ENCODE measurements at regions not wholly inside any gene's neighbourhood (a gene's known extent, or its start where the extent isn't known, plus 50 kb on each side); places are given as distances from the start of the nearest gene placed in this dataset.

DNA sequence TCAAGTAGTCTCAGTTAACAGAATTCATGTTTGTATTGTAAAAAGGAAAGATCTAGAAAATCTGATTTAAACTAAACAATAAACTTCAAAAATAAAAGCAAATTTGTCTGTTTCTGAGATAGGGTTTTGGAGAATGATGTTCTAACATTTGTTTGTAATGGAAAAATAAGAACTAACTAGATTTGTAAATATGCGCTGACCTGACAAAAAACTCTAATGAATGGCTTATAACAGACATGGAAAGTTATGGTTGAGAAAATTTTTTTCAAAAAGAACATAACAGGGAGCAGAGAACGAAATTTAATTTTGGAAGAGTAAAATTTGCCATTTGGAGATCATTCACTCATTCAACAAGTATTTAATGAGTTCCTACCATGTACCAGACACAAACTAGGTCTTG, 179.0 kb upstream of the TARS1 start:
- TF ChIP-seq EP300 (IDR thresholded peaks at IDR 0.05), result no peak
- TF ChIP-seq, protein P1, sequence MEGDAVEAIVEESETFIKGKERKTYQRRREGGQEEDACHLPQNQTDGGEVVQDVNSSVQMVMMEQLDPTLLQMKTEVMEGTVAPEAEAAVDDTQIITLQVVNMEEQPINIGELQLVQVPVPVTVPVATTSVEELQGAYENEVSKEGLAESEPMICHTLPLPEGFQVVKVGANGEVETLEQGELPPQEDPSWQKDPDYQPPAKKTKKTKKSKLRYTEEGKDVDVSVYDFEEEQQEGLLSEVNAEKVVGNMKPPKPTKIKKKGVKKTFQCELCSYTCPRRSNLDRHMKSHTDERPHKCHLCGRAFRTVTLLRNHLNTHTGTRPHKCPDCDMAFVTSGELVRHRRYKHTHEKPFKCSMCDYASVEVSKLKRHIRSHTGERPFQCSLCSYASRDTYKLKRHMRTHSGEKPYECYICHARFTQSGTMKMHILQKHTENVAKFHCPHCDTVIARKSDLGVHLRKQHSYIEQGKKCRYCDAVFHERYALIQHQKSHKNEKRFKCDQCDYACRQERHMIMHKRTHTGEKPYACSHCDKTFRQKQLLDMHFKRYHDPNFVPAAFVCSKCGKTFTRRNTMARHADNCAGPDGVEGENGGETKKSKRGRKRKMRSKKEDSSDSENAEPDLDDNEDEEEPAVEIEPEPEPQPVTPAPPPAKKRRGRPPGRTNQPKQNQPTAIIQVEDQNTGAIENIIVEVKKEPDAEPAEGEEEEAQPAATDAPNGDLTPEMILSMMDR (IDR thresholded peaks at IDR 0.05), result no peak
- TF ChIP-seq POLR2A (IDR thresholded peaks at IDR 0.05), result no peak
